Fibroblast of lung (primary cell): ENCODE measurements at regions not wholly inside any gene's neighbourhood (a gene's known extent, or its start where the extent isn't known, plus 50 kb on each side); places are given as distances from the start of the nearest gene placed in this dataset.

Source experiments
- DNase-seq, 2 donors: peaks; one replicate each; pipeline versions ENCODE4 v3.0.0 to v3.0.0-alpha.2; 2010; ENCODE audit warnings: low read depth in 2 of 2
- H2AFZ ChIP-seq: 2 replicates; pipeline ENCODE4 v1.5.1; 2012; ENCODE audit warnings: low read length, control low read depth, inconsistent platforms
- H3K27ac ChIP-seq: 2 replicates; pipeline ENCODE4 v1.5.1; 2011; ENCODE audit warnings: low read length, control low read depth; ENCODE audit not compliant: insufficient read depth
- H3K27me3 ChIP-seq: 2 replicates; pipeline ENCODE4 v1.5.1; 2011; ENCODE audit warnings: mild to moderate bottlenecking, low read length; ENCODE audit not compliant: control insufficient read depth, insufficient read depth
- H3K36me3 ChIP-seq: 2 replicates; pipeline ENCODE4 v1.5.1; 2011; ENCODE audit warnings: low read length; ENCODE audit not compliant: control insufficient read depth, insufficient read depth
- H3K4me1 ChIP-seq: 2 replicates; pipeline ENCODE4 v1.5.1; 2011; ENCODE audit warnings: low read length; ENCODE audit not compliant: control insufficient read depth, insufficient read depth; ENCODE audit errors: extremely low read depth
- H3K4me2 ChIP-seq: 2 replicates; pipeline ENCODE4 v1.5.1; 2011; ENCODE audit warnings: low read length, control low read depth; ENCODE audit not compliant: insufficient read depth; ENCODE audit errors: extremely low read depth
- H3K4me3 ChIP-seq, 4 experiments: fragments of 200-600 bp in 1 of 4; sonication (generic) in 1 of 4; replicated peaks in 1 of 4; 2 replicates each; pipeline ENCODE4 v1.5.1; 2011 to 2016; ENCODE audit warnings: low read length in 4 of 4, low read depth in 3 of 4, mild to moderate bottlenecking in 3 of 4, control low read depth in 2 of 4, inconsistent platforms in 1 of 4, mixed read lengths in 1 of 4; ENCODE audit not compliant: insufficient read depth in 1 of 4; ENCODE audit errors: control extremely low read depth in 1 of 4
- H3K79me2 ChIP-seq: 2 replicates; pipeline ENCODE4 v1.5.1; 2012; ENCODE audit warnings: mild to moderate bottlenecking, low read length, inconsistent platforms; ENCODE audit not compliant: control insufficient read depth, insufficient read depth
- H3K9ac ChIP-seq: 2 replicates; pipeline ENCODE4 v1.5.1; 2011; ENCODE audit warnings: mild to moderate bottlenecking, low read length, control low read depth; ENCODE audit not compliant: insufficient read depth
- H3K9me3 ChIP-seq: 2 replicates; pipeline ENCODE4 v1.5.1; 2012; ENCODE audit warnings: low read depth, low read length; ENCODE audit not compliant: control insufficient read depth, insufficient read depth
- H4K20me1 ChIP-seq: 2 replicates; pipeline ENCODE4 v1.5.1; 2011; ENCODE audit warnings: low read length; ENCODE audit not compliant: control insufficient read depth, insufficient read depth; ENCODE audit errors: extremely low read depth
- CTCF ChIP-seq, 2 donors: IDR thresholded peaks in 1 of 2; conservative IDR thresholded peaks in 1 of 2; 1 replicate in 1 of 2; 2 replicates in 1 of 2; pipeline ENCODE4 v1.5.1; 2011 to 2012; ENCODE audit warnings: low read length in 2 of 2, control low read depth in 1 of 2, inconsistent platforms in 1 of 2, low read depth in 1 of 2, mild to moderate bottlenecking in 1 of 2
- EZH2 ChIP-seq: IDR thresholded peaks from 2 replicates; pipeline ENCODE4 v1.5.1; 2012; ENCODE audit warnings: low read length, control low read depth, mild to moderate bottlenecking; ENCODE audit errors: missing control alignments

- H3K27me3 ChIP-seq = no peaks in the 10 kb centered on the region
- H3K79me2 ChIP-seq = no peaks in the 10 kb centered on the region
- no peaks in the 10 kb centered on the region for H3K36me3 ChIP-seq
- TF ChIP-seq CTCF (conservative IDR thresholded peaks at IDR 0.05 in 1 of 2, IDR thresholded peaks at IDR 0.05 in 1 of 2; ENCODE audit: low read depth in 1 of 2, low read length in 2 of 2) (no peak), EZH2 (no peak)
- H2AFZ ChIP-seq = no peak overlapping the region
- no peaks in the 10 kb centered on the region for H3K4me1 ChIP-seq
- no peak overlapping the region for H3K4me2 ChIP-seq
- no peaks in the 10 kb centered on the region for H3K9me3 ChIP-seq
- no peak overlapping the region for H3K4me3 ChIP-seq
- no peak overlapping the region for H3K9ac ChIP-seq
- no peak for DNase-seq
- no peak overlapping the region for H3K27ac ChIP-seq
- no peaks in the 10 kb centered on the region for H4K20me1 ChIP-seq
These were observed 503.0 kb upstream of the AGA start for GRCh38 chr4:177945268-177945667.

GRCh38 chr4:177947607-177948006 is 505.4 kb upstream of the AGA start:
- H4K20me1 ChIP-seq = no peaks in the 10 kb centered on the region
- H3K4me2 ChIP-seq = no peak overlapping the region
- H3K79me2 ChIP-seq = no peaks in the 10 kb centered on the region
- H3K27me3 ChIP-seq = no peaks in the 10 kb centered on the region
- H2AFZ ChIP-seq = no peak overlapping the region
- no peak overlapping the region for H3K4me3 ChIP-seq
- DNase-seq = no peak
- no peaks in the 10 kb centered on the region for H3K4me1 ChIP-seq
- H3K27ac ChIP-seq = no peak overlapping the region
- no peaks in the 10 kb centered on the region for H3K36me3 ChIP-seq
- TF ChIP-seq EZH2 (no peak), CTCF (conservative IDR thresholded peaks at IDR 0.05 in 1 of 2, IDR thresholded peaks at IDR 0.05 in 1 of 2; ENCODE audit: low read depth in 1 of 2, low read length in 2 of 2) (no peak)
- no peak overlapping the region for H3K9ac ChIP-seq
- no peaks in the 10 kb centered on the region for H3K9me3 ChIP-seq

GRCh38 chr4:177948853-177949252 is 506.6 kb upstream of the AGA start:
- no peaks in the 10 kb centered on the region for H3K79me2 ChIP-seq
- H3K4me1 ChIP-seq = no peaks in the 10 kb centered on the region
- no peaks in the 10 kb centered on the region for H3K27me3 ChIP-seq
- no peaks in the 10 kb centered on the region for H4K20me1 ChIP-seq
- no peak overlapping the region for H3K9ac ChIP-seq
- no peak for DNase-seq
- H3K4me2 ChIP-seq = no peak overlapping the region
- no peak overlapping the region for H2AFZ ChIP-seq
- H3K4me3 ChIP-seq = no peak overlapping the region
- H3K27ac ChIP-seq = no peak overlapping the region
- H3K36me3 ChIP-seq = no peaks in the 10 kb centered on the region
- TF ChIP-seq EZH2 (no peak), CTCF (conservative IDR thresholded peaks at IDR 0.05 in 1 of 2, IDR thresholded peaks at IDR 0.05 in 1 of 2; ENCODE audit: low read depth in 1 of 2, low read length in 2 of 2) (no peak)
- no peaks in the 10 kb centered on the region for H3K9me3 ChIP-seq
